SU-DHL-6 (cell line): ENCODE measurements at regions not wholly inside any gene's neighbourhood (a gene's known extent, or its start where the extent isn't known, plus 50 kb on each side); places are given as distances from the start of the nearest gene placed in this dataset.

Experiments
- H2AFZ ChIP-seq: fragments of 200-600 bp; sonication (generic); 2 replicates; pipeline ENCODE4 v1.6.1; 2014; ENCODE audit warnings: low read depth, mild to moderate bottlenecking, moderate library complexity, mixed read lengths, antibody characterized with exemption, low read length; ENCODE audit not compliant: severe bottlenecking
- H3F3A ChIP-seq: fragments of 200-600 bp; shearing (Covaris generic); 2 replicates; pipeline ENCODE4 v1.6.0; 2016; ENCODE audit warnings: antibody characterized with exemption, mild to moderate bottlenecking; ENCODE audit not compliant: insufficient read depth
- H3K27ac ChIP-seq: fragments of 200-600 bp; sonication (generic); 2 replicates; pipeline ENCODE4 v1.5.1; 2016; ENCODE audit warnings: low read depth, mild to moderate bottlenecking, low read length, moderate library complexity, mixed read lengths
- H3K27me3 ChIP-seq: fragments of 200-600 bp; sonication (generic), shearing (Covaris generic); 2 replicates; pipeline ENCODE4 v1.6.0; 2014; ENCODE audit warnings: mild to moderate bottlenecking, low read length
- H3K36me3 ChIP-seq: fragments of 200-600 bp; sonication (generic); 2 replicates; pipeline ENCODE4 v1.6.1; 2014; ENCODE audit warnings: mild to moderate bottlenecking, low read length, mixed read lengths
- H3K4me2 ChIP-seq: fragments of 300-600, 200-600 bp; shearing (Covaris generic), sonication (generic); 2 replicates; pipeline ENCODE4 v1.6.0; 2014; ENCODE audit warnings: low read length, low read depth, mild to moderate bottlenecking; ENCODE audit not compliant: poor library complexity, severe bottlenecking
- H3K4me3 ChIP-seq: fragments of 200-600 bp; sonication (generic); 2 replicates; pipeline ENCODE4 v1.5.1; 2014; ENCODE audit warnings: antibody characterized with exemption, low read length, mild to moderate bottlenecking, mixed read lengths; ENCODE audit not compliant: insufficient read depth, poor library complexity, severe bottlenecking
- H3K79me2 ChIP-seq: fragments of 200-600 bp; sonication (generic); 2 replicates; pipeline ENCODE4 v1.6.1; 2014; ENCODE audit warnings: mild to moderate bottlenecking, low read length, moderate library complexity; ENCODE audit not compliant: insufficient read depth
- H3K9ac ChIP-seq: fragments of 200-600 bp; sonication (generic); 2 replicates; pipeline ENCODE4 v1.7.0; 2014; ENCODE audit warnings: mild to moderate bottlenecking, low read length
- H3K9me2 ChIP-seq: fragments of 200-600 bp; sonication (generic); replicated peaks from 2 replicates; pipeline ENCODE4 v1.6.1; 2014; ENCODE audit warnings: low read length; ENCODE audit not compliant: insufficient read depth
- H3K9me3 ChIP-seq: fragments of 200-600 bp; sonication (generic); 2 replicates; pipeline ENCODE4 v1.6.1; 2014; ENCODE audit warnings: low read length, mixed read lengths; ENCODE audit not compliant: insufficient read depth
- H4K20me1 ChIP-seq: fragments of 200-600 bp; sonication (generic); 2 replicates; pipeline ENCODE4 v1.6.1; 2014; ENCODE audit warnings: low read depth, mild to moderate bottlenecking, antibody characterized with exemption, low read length, moderate library complexity, mixed read lengths
- CTCF ChIP-seq: fragments of 200-600 bp; sonication (generic); IDR thresholded peaks from one replicate; pipeline ENCODE4 v1.5.1; 2017; ENCODE audit warnings: antibody characterized with exemption, mild to moderate bottlenecking, low read length, moderate library complexity; ENCODE audit not compliant: insufficient read depth, poor library complexity, severe bottlenecking
- EZH2phosphoT487 ChIP-seq: fragments of 200-600 bp; sonication (generic), shearing (Covaris generic); conservative IDR thresholded peaks from 2 replicates; pipeline ENCODE4 v1.6.1; 2018; ENCODE audit warnings: mild to moderate bottlenecking, antibody characterized with exemption, low read length, moderate library complexity, mixed read lengths

- Histone ChIP-seq H3F3A (no peaks in the 10 kb centered on the region), H3K9me3 (peaks cover 5% of the 10 kb centered on the region; the same call in 1 of the 2 replicates)
Observed at GRCh38 chr3:187848401-187848800, 103.1 kb upstream of the BCL6 start.

GRCh38 chr3:187849016-187849654 lies 103.9 kb upstream of the BCL6 start:
- no peak overlapping the region for H3K9ac ChIP-seq
- no peak overlapping the region for H3K4me2 ChIP-seq
- TF ChIP-seq EZH2phosphoT487 (no peak), CTCF (no peak)
- H3K79me2 ChIP-seq = no peaks in the 10 kb centered on the region
- no peaks in the 10 kb centered on the region for H3K9me2 ChIP-seq
- no peaks in the 10 kb centered on the region for H3K27me3 ChIP-seq
- H3K4me3 ChIP-seq = no peak overlapping the region
- H3F3A ChIP-seq = no peaks in the 10 kb centered on the region
- no peaks in the 10 kb centered on the region for H3K36me3 ChIP-seq
- H3K27ac ChIP-seq = no peak overlapping the region
- no peak overlapping the region for H2AFZ ChIP-seq
- no peaks in the 10 kb centered on the region for H4K20me1 ChIP-seq
- H3K9me3 ChIP-seq = peaks cover 5% of the 10 kb centered on the region; the same call in 1 of the 2 replicates

More at GRCh38 chr3:187848401-187848800, 103.1 kb upstream of the BCL6 start:
- Histone ChIP-seq H3K4me3 (no peak overlapping the region), H3K9ac (no peak overlapping the region), H2AFZ (no peak overlapping the region), H3K79me2 (no peaks in the 10 kb centered on the region), H3K4me2 (no peak overlapping the region), H3K27me3 (0 out of 2 replicates have a peak, but pooled peaks cover 5% of the 10 kb centered on the region), H4K20me1 (no peaks in the 10 kb centered on the region), H3K27ac (no peak overlapping the region), H3K36me3 (no peaks in the 10 kb centered on the region), H3K9me2 (no peaks in the 10 kb centered on the region)
- TF ChIP-seq CTCF (no peak), EZH2phosphoT487 (no peak)

- H3K27me3 ChIP-seq = no peaks in the 10 kb centered on the region
- H3K79me2 ChIP-seq = no peaks in the 10 kb centered on the region
- H3K9ac ChIP-seq = no peak overlapping the region
- no peaks in the 10 kb centered on the region for H3K9me2 ChIP-seq
- H3F3A ChIP-seq = no peaks in the 10 kb centered on the region
- no peaks in the 10 kb centered on the region for H4K20me1 ChIP-seq
- H3K4me3 ChIP-seq = no peak overlapping the region
- no peak overlapping the region for H2AFZ ChIP-seq
- TF ChIP-seq CTCF = no peak
- no peak for TF ChIP-seq EZH2phosphoT487
- H3K27ac ChIP-seq = no peak overlapping the region
- no peaks in the 10 kb centered on the region for H3K36me3 ChIP-seq
- H3K4me2 ChIP-seq = no peak overlapping the region
- H3K9me3 ChIP-seq = peaks cover 5% of the 10 kb centered on the region; the same call in 1 of the 2 replicates
Observed at GRCh38 chr3:187850258-187850921, 105.1 kb upstream of the BCL6 start.
